ENCODE measurements at regions not wholly inside any gene's neighbourhood (a gene's known extent, or its start where the extent isn't known, plus 50 kb on each side); places are given as distances from the start of the nearest gene placed in this dataset.

DNA sequence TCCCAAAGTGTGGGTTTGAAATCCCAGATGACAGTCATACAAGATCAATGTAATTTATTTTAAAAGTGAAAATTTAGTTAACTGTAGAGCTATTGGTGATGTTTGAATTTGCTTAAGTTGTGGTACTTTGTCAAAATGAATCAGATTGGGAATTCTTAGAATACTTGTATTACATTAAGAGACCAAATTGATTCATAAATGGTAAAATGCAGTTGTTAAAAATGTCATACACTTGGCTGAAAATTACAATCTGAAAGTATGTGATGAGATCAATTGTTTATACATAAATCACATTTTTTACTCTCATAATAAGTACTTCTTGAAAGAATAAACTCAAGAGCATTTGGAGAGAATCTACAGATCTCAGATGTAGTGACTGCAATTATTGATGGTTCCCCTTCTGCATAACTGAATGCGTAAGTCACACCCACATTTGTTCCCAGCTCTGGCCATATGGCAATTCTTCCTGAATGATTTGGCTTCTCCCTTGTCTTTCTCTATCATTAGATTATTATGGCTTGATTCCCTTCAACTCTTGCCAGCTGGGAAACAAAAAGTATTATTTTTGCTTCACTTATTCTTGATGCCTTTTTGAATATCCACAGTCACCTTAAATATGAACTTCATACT is 558.5 kb downstream of the CPS1 start:
- ATAC-seq (no peak), DNase-seq (no peak)
- Histone ChIP-seq H3K9me3 (no peaks in the 10 kb centered on the region), H3K4me3 (no peak overlapping the region), H3K27ac (no peak overlapping the region), H3K36me3 (no peaks in the 10 kb centered on the region), H3K4me1 (no peaks in the 10 kb centered on the region), H3K27me3 (ENCODE audit: low read depth) (no peaks in the 10 kb centered on the region)
- intact Hi-C loops (cut with DNase I), result no loop called here
- TF ChIP-seq, protein P1, sequence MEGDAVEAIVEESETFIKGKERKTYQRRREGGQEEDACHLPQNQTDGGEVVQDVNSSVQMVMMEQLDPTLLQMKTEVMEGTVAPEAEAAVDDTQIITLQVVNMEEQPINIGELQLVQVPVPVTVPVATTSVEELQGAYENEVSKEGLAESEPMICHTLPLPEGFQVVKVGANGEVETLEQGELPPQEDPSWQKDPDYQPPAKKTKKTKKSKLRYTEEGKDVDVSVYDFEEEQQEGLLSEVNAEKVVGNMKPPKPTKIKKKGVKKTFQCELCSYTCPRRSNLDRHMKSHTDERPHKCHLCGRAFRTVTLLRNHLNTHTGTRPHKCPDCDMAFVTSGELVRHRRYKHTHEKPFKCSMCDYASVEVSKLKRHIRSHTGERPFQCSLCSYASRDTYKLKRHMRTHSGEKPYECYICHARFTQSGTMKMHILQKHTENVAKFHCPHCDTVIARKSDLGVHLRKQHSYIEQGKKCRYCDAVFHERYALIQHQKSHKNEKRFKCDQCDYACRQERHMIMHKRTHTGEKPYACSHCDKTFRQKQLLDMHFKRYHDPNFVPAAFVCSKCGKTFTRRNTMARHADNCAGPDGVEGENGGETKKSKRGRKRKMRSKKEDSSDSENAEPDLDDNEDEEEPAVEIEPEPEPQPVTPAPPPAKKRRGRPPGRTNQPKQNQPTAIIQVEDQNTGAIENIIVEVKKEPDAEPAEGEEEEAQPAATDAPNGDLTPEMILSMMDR (IDR thresholded peaks at IDR 0.05), result no peak

DNA sequence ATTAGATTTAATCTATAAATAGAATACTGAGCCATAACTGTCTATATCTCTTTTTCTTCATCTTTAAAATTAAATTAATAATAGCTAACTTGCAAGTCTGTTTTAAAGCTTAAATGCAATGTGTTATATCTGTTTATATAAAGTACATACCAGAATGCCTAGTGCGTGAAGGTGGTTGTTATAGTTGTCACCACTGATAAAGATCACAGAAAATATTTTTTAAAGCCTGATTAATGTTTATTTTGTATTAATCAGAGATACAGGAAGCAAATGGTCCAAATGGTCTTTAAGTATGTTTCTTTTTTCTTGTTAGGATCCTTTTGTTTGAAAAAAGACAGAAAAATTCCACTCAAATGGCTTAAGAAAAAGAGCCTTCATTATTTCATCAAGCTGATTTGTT is 560.6 kb downstream of the CPS1 start:
- Histone ChIP-seq H3K27ac (no peak overlapping the region), H3K9me3 (no peaks in the 10 kb centered on the region), H3K4me3 (no peak overlapping the region), H3K27me3 (ENCODE audit: low read depth) (no peaks in the 10 kb centered on the region), H3K4me1 (no peaks in the 10 kb centered on the region), H3K36me3 (no peaks in the 10 kb centered on the region)
- intact Hi-C loops (cut with DNase I), result no loop called here
- TF ChIP-seq, protein P1 (IDR thresholded peaks at IDR 0.05), result no peak
- DNase-seq, result no peak
- ATAC-seq, result no peak

DNA sequence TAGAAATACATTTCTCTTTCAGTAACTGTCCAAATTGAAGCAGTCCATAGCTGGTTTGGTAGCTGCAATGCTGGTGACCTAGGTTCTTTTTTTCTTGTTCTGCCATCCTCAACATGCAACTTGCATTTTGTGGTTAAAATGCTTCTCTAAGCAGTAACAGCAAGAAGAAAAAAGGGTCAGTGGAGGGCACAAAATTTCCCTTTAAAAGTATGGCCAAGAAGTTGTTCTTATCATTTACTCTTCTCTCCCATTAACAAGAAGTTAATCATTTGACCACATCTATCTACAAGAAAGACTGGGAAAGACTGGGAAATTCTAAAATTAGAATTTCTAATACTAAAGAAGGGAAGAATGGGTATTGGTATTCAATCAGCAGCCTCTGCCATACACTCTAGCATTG is 569.9 kb downstream of the CPS1 start:
- intact Hi-C loops (cut with DNase I), result no loop called here
- no peak for DNase-seq
- ATAC-seq, result no peak
- Histone ChIP-seq H3K36me3 (no peaks in the 10 kb centered on the region), H3K4me3 (no peak overlapping the region), H3K27me3 (ENCODE audit: low read depth) (no peaks in the 10 kb centered on the region), H3K4me1 (no peaks in the 10 kb centered on the region), H3K9me3 (no peaks in the 10 kb centered on the region), H3K27ac (no peak overlapping the region)
- TF ChIP-seq, protein P1 (IDR thresholded peaks at IDR 0.05), result no peak

DNA sequence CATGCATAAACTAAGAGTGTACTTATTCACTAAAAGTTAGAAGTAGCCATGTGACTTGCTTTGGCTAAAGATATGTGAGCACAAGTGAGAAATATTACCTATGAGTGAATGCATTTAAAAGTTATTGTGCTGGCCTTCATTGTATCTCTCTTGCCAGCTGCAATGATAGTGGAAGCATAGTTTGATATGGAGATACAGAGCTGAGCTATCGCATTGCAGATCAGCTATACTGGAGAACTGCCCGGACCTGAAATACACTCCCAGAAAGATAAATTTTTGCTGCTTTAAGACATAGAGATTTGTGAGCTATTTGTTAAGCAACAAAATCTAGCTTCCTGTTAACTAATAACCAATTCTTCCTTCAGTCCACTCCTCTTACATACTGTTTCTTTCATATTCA is 571.1 kb downstream of the CPS1 start:
- no peak overlapping the region for H3K27ac ChIP-seq
- no peak overlapping the region for H3K4me3 ChIP-seq
- intact Hi-C loops (cut with DNase I), result no loop called here
- H3K4me1 ChIP-seq, result no peaks in the 10 kb centered on the region
- ATAC-seq (no peak), DNase-seq (no peak)
- TF ChIP-seq, protein P1 (IDR thresholded peaks at IDR 0.05), result no peak
- no peaks in the 10 kb centered on the region for H3K27me3 ChIP-seq (ENCODE audit: low read depth)
- no peaks in the 10 kb centered on the region for H3K36me3 ChIP-seq
- H3K9me3 ChIP-seq, result no peaks in the 10 kb centered on the region

DNA sequence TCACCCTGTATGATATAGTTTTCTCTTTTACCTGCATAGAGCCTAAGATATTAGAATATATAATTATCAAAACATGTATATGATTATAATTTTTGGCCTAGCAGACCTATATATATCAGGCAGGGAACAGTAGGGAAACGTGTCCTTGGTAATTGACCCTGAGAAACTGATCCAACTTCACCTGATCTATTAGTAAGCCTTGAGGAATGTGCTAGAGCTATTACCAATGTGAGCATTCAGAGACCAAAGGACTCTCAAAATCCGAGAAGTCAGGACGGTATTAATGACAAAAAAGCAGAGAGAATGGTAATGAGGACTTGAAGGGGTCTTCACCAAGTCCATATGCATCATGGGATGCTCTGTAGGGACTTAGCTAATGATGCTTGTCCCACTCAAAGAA is 571.9 kb downstream of the CPS1 start:
- Histone ChIP-seq H3K4me3 (no peak overlapping the region), H3K36me3 (no peaks in the 10 kb centered on the region), H3K4me1 (no peaks in the 10 kb centered on the region), H3K9me3 (no peaks in the 10 kb centered on the region), H3K27me3 (ENCODE audit: low read depth) (no peaks in the 10 kb centered on the region), H3K27ac (no peak overlapping the region)
- TF ChIP-seq, protein P1 (IDR thresholded peaks at IDR 0.05), result no peak
- intact Hi-C loops (cut with DNase I), result no loop called here
- no peak for DNase-seq
- no peak for ATAC-seq

All from lower lobe of right lung (tissue), 2 donors.